ENCODE measurements at regions not wholly inside any gene's neighbourhood (a gene's known extent, or its start where the extent isn't known, plus 50 kb on each side); places are given as distances from the start of the nearest gene placed in this dataset.

DNA sequence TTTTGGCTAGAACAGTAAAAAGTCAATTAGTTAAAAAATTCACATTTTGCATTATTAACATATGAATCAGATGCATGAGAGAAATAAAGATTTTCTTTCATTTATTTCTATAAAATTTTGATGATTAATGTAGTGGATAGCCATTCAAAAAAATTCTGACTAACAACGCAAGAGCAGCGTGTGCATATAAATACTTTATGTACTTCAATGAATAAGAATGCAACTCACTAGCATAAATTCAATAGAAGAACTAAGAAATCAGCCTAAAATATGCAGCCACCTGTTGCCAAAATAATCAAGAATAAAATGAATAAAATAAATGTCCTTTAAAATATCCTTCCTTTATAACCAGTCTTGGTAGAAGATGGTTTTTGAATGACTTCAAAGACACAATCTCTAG, 471.9 kb downstream of the PDGFC start:
- Mint-ChIP-seq H3K4me1 (peaks cover 11% of the 10 kb centered on the region), H3K27me3 (ENCODE audit: low read depth) (no peaks in the 10 kb centered on the region), H3K36me3 (ENCODE audit: low read depth) (no peaks in the 10 kb centered on the region), H3K4me3 (no peak overlapping the region), H3K9me3 (no peaks in the 10 kb centered on the region), H3K27ac (no peak overlapping the region)
- TF ChIP-seq, protein P1, sequence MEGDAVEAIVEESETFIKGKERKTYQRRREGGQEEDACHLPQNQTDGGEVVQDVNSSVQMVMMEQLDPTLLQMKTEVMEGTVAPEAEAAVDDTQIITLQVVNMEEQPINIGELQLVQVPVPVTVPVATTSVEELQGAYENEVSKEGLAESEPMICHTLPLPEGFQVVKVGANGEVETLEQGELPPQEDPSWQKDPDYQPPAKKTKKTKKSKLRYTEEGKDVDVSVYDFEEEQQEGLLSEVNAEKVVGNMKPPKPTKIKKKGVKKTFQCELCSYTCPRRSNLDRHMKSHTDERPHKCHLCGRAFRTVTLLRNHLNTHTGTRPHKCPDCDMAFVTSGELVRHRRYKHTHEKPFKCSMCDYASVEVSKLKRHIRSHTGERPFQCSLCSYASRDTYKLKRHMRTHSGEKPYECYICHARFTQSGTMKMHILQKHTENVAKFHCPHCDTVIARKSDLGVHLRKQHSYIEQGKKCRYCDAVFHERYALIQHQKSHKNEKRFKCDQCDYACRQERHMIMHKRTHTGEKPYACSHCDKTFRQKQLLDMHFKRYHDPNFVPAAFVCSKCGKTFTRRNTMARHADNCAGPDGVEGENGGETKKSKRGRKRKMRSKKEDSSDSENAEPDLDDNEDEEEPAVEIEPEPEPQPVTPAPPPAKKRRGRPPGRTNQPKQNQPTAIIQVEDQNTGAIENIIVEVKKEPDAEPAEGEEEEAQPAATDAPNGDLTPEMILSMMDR (IDR thresholded peaks at IDR 0.05; ENCODE audit: unreplicated experiment in 3 of 3): no peak

DNA sequence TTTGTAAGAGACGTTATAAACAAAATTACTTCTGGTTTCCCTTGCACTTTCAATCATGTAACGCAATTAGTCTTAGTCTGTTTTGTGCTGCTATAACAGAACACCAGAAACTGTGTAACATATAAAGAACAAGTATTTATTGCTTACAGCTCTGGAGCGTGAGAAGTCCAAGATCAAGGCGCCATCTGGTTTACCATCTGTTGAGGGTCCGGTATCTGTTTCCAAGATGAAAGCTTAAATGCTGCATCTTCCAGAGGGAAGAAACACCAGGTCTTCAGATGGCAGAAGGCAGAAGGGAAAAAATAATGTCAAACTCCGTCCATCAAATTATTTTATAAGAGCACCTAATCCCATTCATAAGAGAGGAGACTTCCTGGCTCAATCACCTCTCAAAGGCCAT, 474.1 kb downstream of the PDGFC start:
- H3K27me3 Mint-ChIP-seq (ENCODE audit: low read depth): no peaks in the 10 kb centered on the region
- no peak overlapping the region for H3K27ac Mint-ChIP-seq
- H3K36me3 Mint-ChIP-seq (ENCODE audit: low read depth): no peaks in the 10 kb centered on the region
- no peaks in the 10 kb centered on the region for H3K9me3 Mint-ChIP-seq
- TF ChIP-seq, protein P1 (IDR thresholded peaks at IDR 0.05; ENCODE audit: unreplicated experiment in 3 of 3): no peak
- peaks cover 15% of the 10 kb centered on the region for H3K4me1 Mint-ChIP-seq
- no peak overlapping the region for H3K4me3 Mint-ChIP-seq

DNA sequence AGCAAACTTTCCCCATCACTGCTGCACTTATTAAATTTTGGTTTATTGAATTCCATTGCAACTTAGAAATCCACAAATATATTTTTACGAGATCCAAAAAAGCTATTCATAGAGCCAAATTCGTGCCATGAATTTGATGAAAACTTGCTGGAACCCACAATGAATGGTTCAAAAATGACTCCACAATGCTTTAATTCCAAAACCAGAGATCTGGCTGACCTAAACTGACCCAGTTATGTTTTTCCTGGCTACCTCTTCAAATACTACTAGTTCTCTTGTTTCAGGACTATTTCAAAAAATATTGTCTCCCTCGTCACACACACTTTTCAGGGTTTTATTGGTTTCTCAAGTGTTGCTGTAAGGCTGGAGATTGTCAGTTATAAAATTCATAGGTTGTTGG, 474.8 kb downstream of the PDGFC start:
- no peaks in the 10 kb centered on the region for H3K36me3 Mint-ChIP-seq (ENCODE audit: low read depth)
- no peaks in the 10 kb centered on the region for H3K27me3 Mint-ChIP-seq (ENCODE audit: low read depth)
- H3K27ac Mint-ChIP-seq: no peak overlapping the region
- TF ChIP-seq, protein P1 (IDR thresholded peaks at IDR 0.05; ENCODE audit: unreplicated experiment in 3 of 3): no peak
- H3K4me1 Mint-ChIP-seq: peaks cover 15% of the 10 kb centered on the region
- H3K9me3 Mint-ChIP-seq: no peaks in the 10 kb centered on the region
- H3K4me3 Mint-ChIP-seq: no peak overlapping the region

DNA sequence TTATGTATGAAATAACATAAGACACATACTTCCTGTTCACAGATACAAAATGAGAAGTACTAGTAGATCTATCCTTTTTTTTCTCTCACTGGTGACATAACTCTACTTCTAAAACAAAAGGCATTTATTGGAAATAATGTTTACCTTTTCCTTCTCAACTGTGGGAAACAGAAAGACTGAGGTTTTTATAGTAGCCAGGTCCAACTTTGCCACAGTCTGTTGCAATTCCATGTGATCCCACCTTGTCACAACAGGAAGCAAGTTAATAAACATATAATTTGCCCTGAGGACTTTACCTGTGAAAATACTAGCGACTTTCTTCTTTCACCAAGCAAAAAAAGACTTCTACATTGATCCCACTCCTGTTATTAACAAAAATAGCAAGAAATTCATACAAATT, 475.8 kb downstream of the PDGFC start:
- Mint-ChIP-seq H3K36me3 (ENCODE audit: low read depth) (no peaks in the 10 kb centered on the region), H3K27me3 (ENCODE audit: low read depth) (no peaks in the 10 kb centered on the region), H3K4me1 (peaks cover 15% of the 10 kb centered on the region), H3K4me3 (no peak overlapping the region), H3K27ac (peak overlapping the region in 1 of 3 experiments; percentile 37), H3K9me3 (peaks cover 2% of the 10 kb centered on the region)
- TF ChIP-seq, protein P1 (IDR thresholded peaks at IDR 0.05; ENCODE audit: unreplicated experiment in 3 of 3): no peak

DNA sequence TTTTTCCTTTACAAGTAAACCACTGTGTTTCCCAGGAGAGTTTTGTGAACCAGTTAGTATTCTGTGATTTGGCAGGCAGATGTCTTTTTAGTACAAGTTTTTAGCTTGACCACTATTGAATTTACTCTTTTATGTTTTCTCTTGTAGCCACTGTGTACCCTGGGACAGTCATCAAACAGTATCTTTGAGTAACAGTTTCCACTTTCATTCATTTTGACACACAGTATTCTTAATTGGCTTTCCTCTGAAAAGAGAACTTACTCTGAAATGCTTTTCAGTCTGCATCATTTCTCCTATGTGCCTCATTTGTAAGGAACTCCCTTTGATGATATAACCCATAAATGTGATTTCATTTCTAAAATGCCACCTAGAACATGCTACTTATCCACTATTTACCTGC, 476.5 kb downstream of the PDGFC start:
- no peaks in the 10 kb centered on the region for H3K36me3 Mint-ChIP-seq (ENCODE audit: low read depth)
- H3K27ac Mint-ChIP-seq: no peak overlapping the region
- TF ChIP-seq, protein P1 (IDR thresholded peaks at IDR 0.05; ENCODE audit: unreplicated experiment in 3 of 3): no peak
- peaks cover 15% of the 10 kb centered on the region for H3K4me1 Mint-ChIP-seq
- H3K9me3 Mint-ChIP-seq: peaks cover 6% of the 10 kb centered on the region
- H3K27me3 Mint-ChIP-seq (ENCODE audit: low read depth): no peaks in the 10 kb centered on the region
- no peak overlapping the region for H3K4me3 Mint-ChIP-seq

DNA sequence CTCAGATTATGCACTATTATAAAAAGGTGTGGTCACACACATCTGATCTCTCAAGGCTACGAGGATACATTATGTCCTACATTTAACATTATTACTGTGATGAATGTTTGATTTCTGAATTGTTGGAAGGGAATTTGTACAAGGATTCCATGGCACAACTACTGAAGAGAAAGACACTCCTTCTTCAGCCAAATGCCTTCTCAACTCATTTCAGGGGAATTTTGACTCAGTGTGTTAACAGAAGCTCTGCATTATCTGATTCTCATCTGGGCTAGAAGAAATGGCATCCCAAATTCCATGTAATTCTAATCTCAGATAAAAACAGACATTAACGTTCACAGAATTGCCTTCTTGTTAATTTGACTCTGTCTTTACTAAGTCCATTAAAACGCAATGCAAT, 477.7 kb downstream of the PDGFC start:
- H3K27ac Mint-ChIP-seq: no peak overlapping the region
- H3K4me1 Mint-ChIP-seq: peaks cover 15% of the 10 kb centered on the region
- H3K27me3 Mint-ChIP-seq (ENCODE audit: low read depth): no peaks in the 10 kb centered on the region
- H3K36me3 Mint-ChIP-seq (ENCODE audit: low read depth): no peaks in the 10 kb centered on the region
- no peak overlapping the region for H3K4me3 Mint-ChIP-seq
- TF ChIP-seq, protein P1 (IDR thresholded peaks at IDR 0.05; ENCODE audit: unreplicated experiment in 3 of 3): no peak
- H3K9me3 Mint-ChIP-seq: peaks cover 9% of the 10 kb centered on the region

Measured in nephron (organoid).